ENCODE measurements at regions not wholly inside any gene's neighbourhood (a gene's known extent, or its start where the extent isn't known, plus 50 kb on each side); places are given as distances from the start of the nearest gene placed in this dataset.

- Histone ChIP-seq H3K36me3 (ENCODE audit: low read depth) (no peaks in the 10 kb centered on the region), H3K4me2 (no peak overlapping the region), H3K4me3 (no peak overlapping the region), H3K9me3 (ENCODE audit: insufficient read depth, low read depth) (no peaks in the 10 kb centered on the region), H3K4me1 (replicated peaks; ENCODE audit: insufficient read depth) (no peaks in the 10 kb centered on the region), H3K27me3 (ENCODE audit: insufficient read depth, low read depth) (peaks cover 83% of the 10 kb centered on the region), H3F3A (ENCODE audit: insufficient read depth, low read depth) (no peaks in the 10 kb centered on the region), H3K27ac (no peak overlapping the region), H3K79me2 (ENCODE audit: low read depth) (no peaks in the 10 kb centered on the region), H4K20me1 (ENCODE audit: insufficient read depth) (no peaks in the 10 kb centered on the region), H3K9me2 (ENCODE audit: insufficient read depth) (no peaks in the 10 kb centered on the region), H2AFZ (no peak overlapping the region)
- no peak for DNase-seq
- intact Hi-C loops (cut with micrococcal nuclease; ENCODE audit: unreplicated experiment): no loop called here
- ChIA-PET CTCF (no interaction called here), POLR2A (ENCODE audit: unreplicated experiment) (no interaction called here)
- TF ChIP-seq CTCF (conservative IDR thresholded peaks at IDR 0.05) (no peak), EZH2 (IDR thresholded peaks at IDR 0.05; ENCODE audit: low read depth) (no peak)
- BruUV-seq (replicated peaks): no TSS peak
Observed at GRCh38 chr17:77675816-77676215, 282.7 kb upstream of the TNRC6C start.

GRCh38 chr17:77676237-77676661 is 282.3 kb upstream of the TNRC6C start:
- ChIA-PET CTCF (no interaction called here), POLR2A (ENCODE audit: unreplicated experiment) (no interaction called here)
- Histone ChIP-seq H3K27me3 (ENCODE audit: insufficient read depth, low read depth) (peaks cover 81% of the 10 kb centered on the region), H3K4me2 (no peak overlapping the region), H2AFZ (no peak overlapping the region), H3K9me2 (ENCODE audit: insufficient read depth) (no peaks in the 10 kb centered on the region), H4K20me1 (ENCODE audit: insufficient read depth) (no peaks in the 10 kb centered on the region), H3F3A (ENCODE audit: insufficient read depth, low read depth) (no peaks in the 10 kb centered on the region), H3K27ac (no peak overlapping the region), H3K79me2 (ENCODE audit: low read depth) (no peaks in the 10 kb centered on the region), H3K4me1 (replicated peaks; ENCODE audit: insufficient read depth) (no peaks in the 10 kb centered on the region), H3K4me3 (no peak overlapping the region), H3K9me3 (ENCODE audit: insufficient read depth, low read depth) (no peaks in the 10 kb centered on the region), H3K36me3 (ENCODE audit: low read depth) (no peaks in the 10 kb centered on the region)
- intact Hi-C loops (cut with micrococcal nuclease; ENCODE audit: unreplicated experiment): no loop called here
- TF ChIP-seq CTCF (conservative IDR thresholded peaks at IDR 0.05) (no peak), EZH2 (IDR thresholded peaks at IDR 0.05; ENCODE audit: low read depth) (no peak; the same call in 1 of the 2 replicates)
- DNase-seq: no peak
- no TSS peak for BruUV-seq (replicated peaks)

- no peak for DNase-seq
- Histone ChIP-seq H2AFZ (no peak overlapping the region), H4K20me1 (ENCODE audit: insufficient read depth) (no peaks in the 10 kb centered on the region), H3K27ac (no peak overlapping the region), H3K9me2 (ENCODE audit: insufficient read depth) (no peaks in the 10 kb centered on the region), H3K4me1 (replicated peaks; ENCODE audit: insufficient read depth) (no peaks in the 10 kb centered on the region), H3K9me3 (ENCODE audit: insufficient read depth, low read depth) (no peaks in the 10 kb centered on the region), H3K4me3 (no peak overlapping the region), H3K4me2 (no peak overlapping the region), H3K79me2 (ENCODE audit: low read depth) (no peaks in the 10 kb centered on the region), H3K36me3 (ENCODE audit: low read depth) (no peaks in the 10 kb centered on the region), H3K27me3 (ENCODE audit: insufficient read depth, low read depth) (peaks cover 79% of the 10 kb centered on the region), H3F3A (ENCODE audit: insufficient read depth, low read depth) (no peaks in the 10 kb centered on the region)
- POLR2A ChIA-PET (ENCODE audit: unreplicated experiment): no interaction called here
- TF ChIP-seq EZH2 (IDR thresholded peaks at IDR 0.05; ENCODE audit: low read depth): no peak
- no peak for TF ChIP-seq CTCF (conservative IDR thresholded peaks at IDR 0.05)
- no TSS peak for BruUV-seq (replicated peaks)
- intact Hi-C loops (cut with micrococcal nuclease; ENCODE audit: unreplicated experiment): no loop called here
- CTCF ChIA-PET: no interaction called here
Observed at GRCh38 chr17:77677211-77677610, 281.3 kb upstream of the TNRC6C start.
